MM.1S (cell line): ENCODE measurements at regions not wholly inside any gene's neighbourhood (a gene's known extent, or its start where the extent isn't known, plus 50 kb on each side); places are given as distances from the start of the nearest gene placed in this dataset.

ENCODE experiments used
- DNase-seq: peaks from one replicate; pipeline ENCODE4 v3.0.0-alpha.2; 2015
- H2AFZ ChIP-seq: fragments of 300-600 bp; sonication (generic); 2 replicates; pipeline ENCODE4 v1.6.0; 2016; ENCODE audit warnings: antibody characterized with exemption, low read length
- H3F3A ChIP-seq: fragments of 300-600 bp; sonication (generic); 2 replicates; pipeline ENCODE4 v1.6.1; 2016; ENCODE audit warnings: mild to moderate bottlenecking, antibody characterized with exemption, low read length, moderate library complexity, mixed read lengths; ENCODE audit not compliant: insufficient read depth
- H3K27ac ChIP-seq: fragments of 300-600 bp; sonication (generic); 2 replicates; pipeline ENCODE4 v1.5.1; 2016; ENCODE audit warnings: mild to moderate bottlenecking, low read length
- H3K27me3 ChIP-seq: fragments of 300-600 bp; sonication (generic); replicated peaks from 2 replicates; pipeline ENCODE4 v1.6.0; 2016; ENCODE audit warnings: low read length; ENCODE audit not compliant: insufficient read depth
- H3K36me3 ChIP-seq: fragments of 300-600 bp; sonication (generic); replicated peaks from 2 replicates; pipeline ENCODE4 v1.6.1; 2016; ENCODE audit warnings: mild to moderate bottlenecking, low read length, mixed read lengths; ENCODE audit not compliant: insufficient read depth
- H3K4me1 ChIP-seq: fragments of 300-600 bp; sonication (generic); 2 replicates; pipeline ENCODE4 v1.6.1; 2016; ENCODE audit warnings: low read length, mixed read lengths
- H3K4me2 ChIP-seq: fragments of 300-600 bp; sonication (generic); 2 replicates; pipeline ENCODE4 v1.6.0; 2016; ENCODE audit warnings: low read depth, low read length
- H3K4me3 ChIP-seq: fragments of 300-600 bp; sonication (generic); 2 replicates; pipeline ENCODE4 v1.5.1; 2016; ENCODE audit warnings: low read length, mixed read lengths
- H3K79me2 ChIP-seq: fragments of 300-600 bp; sonication (generic); 2 replicates; pipeline ENCODE4 v1.6.1; 2016; ENCODE audit warnings: mixed run types, low read length, mixed read lengths
- H3K9ac ChIP-seq: fragments of 300-600 bp; sonication (generic); 2 replicates; pipeline ENCODE4 v1.6.1; 2016; ENCODE audit warnings: low read length, mixed read lengths
- H3K9me2 ChIP-seq: fragments of 300-600 bp; sonication (generic); replicated peaks from 2 replicates; pipeline ENCODE4 v1.6.1; 2016; ENCODE audit warnings: mild to moderate bottlenecking, low read length, mixed read lengths; ENCODE audit not compliant: insufficient read depth
- H3K9me3 ChIP-seq: fragments of 300-600 bp; sonication (generic); replicated peaks from 2 replicates; pipeline ENCODE4 v1.6.1; 2016; ENCODE audit warnings: mild to moderate bottlenecking, low read length, mixed read lengths; ENCODE audit not compliant: insufficient read depth
- H4K20me1 ChIP-seq: fragments of 300-600 bp; sonication (generic); 2 replicates; pipeline ENCODE4 v1.6.1; 2016; ENCODE audit warnings: mild to moderate bottlenecking, low read length, moderate library complexity, mixed read lengths; ENCODE audit not compliant: insufficient read depth
- EZH2 ChIP-seq: fragments of 300-600 bp; sonication (generic); optimal IDR thresholded peaks from 2 replicates; pipeline ENCODE3; 2017; ENCODE audit warnings: low read depth, mild to moderate bottlenecking, antibody characterized with exemption, low read length, mixed read lengths
- EZH2phosphoT487 ChIP-seq: fragments of 300-600 bp; sonication (generic); IDR thresholded peaks from 2 replicates; pipeline ENCODE4 v1.6.1; 2018; ENCODE audit warnings: antibody characterized with exemption, low read length
- TF ChIP-seq, protein P1 (sequence below): fragments of 300-600 bp; sonication (generic); IDR thresholded peaks from 2 replicates; pipeline ENCODE4 v1.5.1; 2016; ENCODE audit warnings: antibody characterized with exemption, low read length, mixed read lengths

DNA sequence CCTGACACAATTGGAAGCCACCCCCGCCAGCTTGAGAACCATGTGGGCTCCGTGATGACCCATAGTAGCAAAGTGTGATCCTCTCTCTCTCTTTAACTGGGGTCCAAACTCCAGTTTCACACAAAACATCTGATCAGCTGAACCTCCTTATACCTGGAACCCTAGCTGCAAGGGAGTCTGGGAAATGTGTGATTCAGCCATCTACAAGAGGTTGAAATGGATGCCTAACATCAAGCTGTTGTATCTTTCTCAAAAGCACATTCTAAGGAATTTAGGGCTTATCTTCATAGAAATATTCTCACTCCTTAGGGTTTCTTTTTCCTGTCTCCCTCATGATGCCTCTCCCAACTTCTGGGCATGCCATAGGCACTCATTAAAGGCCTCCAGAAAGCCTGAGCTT lies 126.0 kb downstream of the BCOR start:
- Histone ChIP-seq H3K4me2 (no peak overlapping the region), H3K9ac (no peak overlapping the region), H2AFZ (no peak overlapping the region), H4K20me1 (no peaks in the 10 kb centered on the region), H3K27me3 (no peaks in the 10 kb centered on the region), H3K9me3 (no peaks in the 10 kb centered on the region), H3K27ac (no peak overlapping the region), H3K79me2 (no peaks in the 10 kb centered on the region), H3K9me2 (no peaks in the 10 kb centered on the region), H3K4me3 (no peak overlapping the region), H3F3A (no peaks in the 10 kb centered on the region), H3K36me3 (no peaks in the 10 kb centered on the region), H3K4me1 (no peaks in the 10 kb centered on the region)
- TF ChIP-seq EZH2 (no peak), EZH2phosphoT487 (no peak)
- TF ChIP-seq, protein P1, sequence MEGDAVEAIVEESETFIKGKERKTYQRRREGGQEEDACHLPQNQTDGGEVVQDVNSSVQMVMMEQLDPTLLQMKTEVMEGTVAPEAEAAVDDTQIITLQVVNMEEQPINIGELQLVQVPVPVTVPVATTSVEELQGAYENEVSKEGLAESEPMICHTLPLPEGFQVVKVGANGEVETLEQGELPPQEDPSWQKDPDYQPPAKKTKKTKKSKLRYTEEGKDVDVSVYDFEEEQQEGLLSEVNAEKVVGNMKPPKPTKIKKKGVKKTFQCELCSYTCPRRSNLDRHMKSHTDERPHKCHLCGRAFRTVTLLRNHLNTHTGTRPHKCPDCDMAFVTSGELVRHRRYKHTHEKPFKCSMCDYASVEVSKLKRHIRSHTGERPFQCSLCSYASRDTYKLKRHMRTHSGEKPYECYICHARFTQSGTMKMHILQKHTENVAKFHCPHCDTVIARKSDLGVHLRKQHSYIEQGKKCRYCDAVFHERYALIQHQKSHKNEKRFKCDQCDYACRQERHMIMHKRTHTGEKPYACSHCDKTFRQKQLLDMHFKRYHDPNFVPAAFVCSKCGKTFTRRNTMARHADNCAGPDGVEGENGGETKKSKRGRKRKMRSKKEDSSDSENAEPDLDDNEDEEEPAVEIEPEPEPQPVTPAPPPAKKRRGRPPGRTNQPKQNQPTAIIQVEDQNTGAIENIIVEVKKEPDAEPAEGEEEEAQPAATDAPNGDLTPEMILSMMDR = no peak
- no peak for DNase-seq

DNA sequence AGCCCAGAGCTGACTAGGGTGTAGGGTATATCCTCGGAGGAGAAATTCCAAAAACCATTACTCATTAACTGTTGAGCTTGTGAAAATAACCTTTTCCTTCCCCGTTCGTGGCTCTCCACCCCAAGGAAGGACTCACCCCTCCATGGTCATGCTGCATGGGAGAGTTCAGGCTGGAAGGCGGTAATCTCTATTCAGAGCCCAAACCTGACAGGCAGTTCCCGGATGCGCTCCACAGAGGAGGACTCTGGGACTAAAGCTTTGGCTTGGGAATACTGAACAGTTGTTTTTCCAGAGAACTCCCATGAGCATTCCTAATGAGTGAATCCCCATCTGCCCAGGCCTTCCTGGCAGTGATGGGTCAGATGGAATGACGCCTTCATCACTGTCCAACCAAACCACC lies 125.4 kb downstream of the BCOR start:
- Histone ChIP-seq H3F3A (no peaks in the 10 kb centered on the region), H3K9me3 (no peaks in the 10 kb centered on the region), H3K4me2 (no peak overlapping the region), H3K79me2 (no peaks in the 10 kb centered on the region), H3K4me3 (no peak overlapping the region), H4K20me1 (no peaks in the 10 kb centered on the region), H3K9ac (no peak overlapping the region), H3K36me3 (no peaks in the 10 kb centered on the region), H3K27me3 (no peaks in the 10 kb centered on the region), H3K27ac (no peak overlapping the region), H3K9me2 (no peaks in the 10 kb centered on the region), H3K4me1 (no peaks in the 10 kb centered on the region), H2AFZ (no peak overlapping the region)
- TF ChIP-seq EZH2phosphoT487 (no peak), EZH2 (no peak)
- TF ChIP-seq, protein P1 = no peak
- no peak for DNase-seq

- Histone ChIP-seq H3F3A (no peaks in the 10 kb centered on the region), H3K36me3 (no peaks in the 10 kb centered on the region), H3K79me2 (no peaks in the 10 kb centered on the region), H2AFZ (no peak overlapping the region), H3K4me3 (no peak overlapping the region), H4K20me1 (no peaks in the 10 kb centered on the region), H3K4me1 (no peaks in the 10 kb centered on the region), H3K9me2 (no peaks in the 10 kb centered on the region), H3K4me2 (no peak overlapping the region), H3K9me3 (no peaks in the 10 kb centered on the region), H3K27ac (no peak overlapping the region), H3K9ac (no peak overlapping the region), H3K27me3 (no peaks in the 10 kb centered on the region)
- no peak for DNase-seq
- TF ChIP-seq, protein P1 = no peak
- no peak for TF ChIP-seq EZH2phosphoT487
- no peak for TF ChIP-seq EZH2
Observed at GRCh38 chrX:39973810-39974209, 123.9 kb downstream of the BCOR start.
